ENCODE measurements at regions not wholly inside any gene's neighbourhood (a gene's known extent, or its start where the extent isn't known, plus 50 kb on each side); places are given as distances from the start of the nearest gene placed in this dataset.

GRCh38 chr12:124391340-124392261 is 96.7 kb downstream of the RFLNA start:
- DNase-seq = no peak
- Mint-ChIP-seq H3K4me3 (ENCODE audit: unreplicated experiment) (no peak overlapping the region), H3K27ac (ENCODE audit: unreplicated experiment) (peak overlapping the region; percentile 0), H3K36me3 (ENCODE audit: insufficient read depth, unreplicated experiment) (peaks cover 74% of the 10 kb centered on the region), H3K9me3 (ENCODE audit: unreplicated experiment) (no peaks in the 10 kb centered on the region), H3K27me3 (ENCODE audit: insufficient read depth, unreplicated experiment) (no peaks in the 10 kb centered on the region), H3K4me1 (ENCODE audit: low read depth, unreplicated experiment) (peaks cover 7% of the 10 kb centered on the region)
- no TSS peak for BruUV-seq (replicated peaks)
- ChIA-PET CTCF (no interaction called here), POLR2A (no interaction called here)
- H3K36me3 ChIP-seq (ENCODE audit: control insufficient read depth, insufficient read depth, low read length) = no peaks in the 10 kb centered on the region; the same call in 1 of the 2 replicates
- no peaks in the 10 kb centered on the region for H3K27me3 ChIP-seq (replicated peaks; ENCODE audit: control insufficient read depth, insufficient read depth, low read length)
- intact Hi-C loops (cut with micrococcal nuclease; ENCODE audit: unreplicated experiment) = no loop called here
- TF ChIP-seq, protein P1, sequence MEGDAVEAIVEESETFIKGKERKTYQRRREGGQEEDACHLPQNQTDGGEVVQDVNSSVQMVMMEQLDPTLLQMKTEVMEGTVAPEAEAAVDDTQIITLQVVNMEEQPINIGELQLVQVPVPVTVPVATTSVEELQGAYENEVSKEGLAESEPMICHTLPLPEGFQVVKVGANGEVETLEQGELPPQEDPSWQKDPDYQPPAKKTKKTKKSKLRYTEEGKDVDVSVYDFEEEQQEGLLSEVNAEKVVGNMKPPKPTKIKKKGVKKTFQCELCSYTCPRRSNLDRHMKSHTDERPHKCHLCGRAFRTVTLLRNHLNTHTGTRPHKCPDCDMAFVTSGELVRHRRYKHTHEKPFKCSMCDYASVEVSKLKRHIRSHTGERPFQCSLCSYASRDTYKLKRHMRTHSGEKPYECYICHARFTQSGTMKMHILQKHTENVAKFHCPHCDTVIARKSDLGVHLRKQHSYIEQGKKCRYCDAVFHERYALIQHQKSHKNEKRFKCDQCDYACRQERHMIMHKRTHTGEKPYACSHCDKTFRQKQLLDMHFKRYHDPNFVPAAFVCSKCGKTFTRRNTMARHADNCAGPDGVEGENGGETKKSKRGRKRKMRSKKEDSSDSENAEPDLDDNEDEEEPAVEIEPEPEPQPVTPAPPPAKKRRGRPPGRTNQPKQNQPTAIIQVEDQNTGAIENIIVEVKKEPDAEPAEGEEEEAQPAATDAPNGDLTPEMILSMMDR (IDR thresholded peaks at IDR 0.05; ENCODE audit: insufficient read depth in 1 of 2, low read depth in 1 of 2, low read length in 1 of 2, severe bottlenecking in 1 of 2, unreplicated experiment in 1 of 2) = no peak
- H3K4me3 ChIP-seq (ENCODE audit: low read depth, low read length) = no peak overlapping the region
- H3K9me3 ChIP-seq = no peaks in the 10 kb centered on the region
- H3K4me1 ChIP-seq = peaks cover 10% of the 10 kb centered on the region

GRCh38 chr12:124390442-124391097 is 95.7 kb downstream of the RFLNA start:
- DNase-seq = no peak
- Histone ChIP-seq H3K36me3 (ENCODE audit: control insufficient read depth, insufficient read depth, low read length) (no peaks in the 10 kb centered on the region; the same call in 1 of the 2 replicates), H3K4me1 (peaks cover 15% of the 10 kb centered on the region), H3K9me3 (no peaks in the 10 kb centered on the region), H3K4me3 (ENCODE audit: low read depth, low read length) (no peak overlapping the region), H3K27me3 (replicated peaks; ENCODE audit: control insufficient read depth, insufficient read depth, low read length) (no peaks in the 10 kb centered on the region)
- no peaks in the 10 kb centered on the region for H3K9me3 Mint-ChIP-seq (ENCODE audit: unreplicated experiment)
- ChIA-PET POLR2A (no interaction called here), CTCF (no interaction called here)
- H3K4me1 Mint-ChIP-seq (ENCODE audit: low read depth, unreplicated experiment) = peaks cover 7% of the 10 kb centered on the region
- intact Hi-C loops (cut with micrococcal nuclease; ENCODE audit: unreplicated experiment) = no loop called here
- no TSS peak for BruUV-seq (replicated peaks)
- peaks cover 72% of the 10 kb centered on the region for H3K36me3 Mint-ChIP-seq (ENCODE audit: insufficient read depth, unreplicated experiment)
- H3K27ac Mint-ChIP-seq (ENCODE audit: unreplicated experiment) = peak overlapping the region; percentile 29
- H3K27me3 Mint-ChIP-seq (ENCODE audit: insufficient read depth, unreplicated experiment) = no peaks in the 10 kb centered on the region
- TF ChIP-seq, protein P1 (IDR thresholded peaks at IDR 0.05; ENCODE audit: insufficient read depth in 1 of 2, low read depth in 1 of 2, low read length in 1 of 2, severe bottlenecking in 1 of 2, unreplicated experiment in 1 of 2) = no peak
- no peak overlapping the region for H3K4me3 Mint-ChIP-seq (ENCODE audit: unreplicated experiment)

GRCh38 chr12:124389725-124390441 is 95.0 kb downstream of the RFLNA start:
- Mint-ChIP-seq H3K4me1 (ENCODE audit: low read depth, unreplicated experiment) (peaks cover 7% of the 10 kb centered on the region), H3K4me3 (ENCODE audit: unreplicated experiment) (no peak overlapping the region), H3K27me3 (ENCODE audit: insufficient read depth, unreplicated experiment) (no peaks in the 10 kb centered on the region), H3K27ac (ENCODE audit: unreplicated experiment) (peak overlapping the region; percentile 29), H3K9me3 (ENCODE audit: unreplicated experiment) (no peaks in the 10 kb centered on the region), H3K36me3 (ENCODE audit: insufficient read depth, unreplicated experiment) (peaks cover 72% of the 10 kb centered on the region)
- CTCF ChIA-PET = no interaction called here
- no peaks in the 10 kb centered on the region for H3K27me3 ChIP-seq (replicated peaks; ENCODE audit: control insufficient read depth, insufficient read depth, low read length)
- H3K36me3 ChIP-seq (ENCODE audit: control insufficient read depth, insufficient read depth, low read length) = no peaks in the 10 kb centered on the region; the same call in 1 of the 2 replicates
- no peak overlapping the region for H3K4me3 ChIP-seq (ENCODE audit: low read depth, low read length)
- POLR2A ChIA-PET = no interaction called here
- DNase-seq = no peak
- peaks cover 17% of the 10 kb centered on the region for H3K4me1 ChIP-seq
- TF ChIP-seq, protein P1 (IDR thresholded peaks at IDR 0.05; ENCODE audit: insufficient read depth in 1 of 2, low read depth in 1 of 2, low read length in 1 of 2, severe bottlenecking in 1 of 2, unreplicated experiment in 1 of 2) = no peak
- intact Hi-C loops (cut with micrococcal nuclease; ENCODE audit: unreplicated experiment) = no loop called here
- BruUV-seq (replicated peaks) = no TSS peak
- H3K9me3 ChIP-seq = no peaks in the 10 kb centered on the region

Data from Caco-2 (cell line).